Stimulated activated CD4-positive, alpha-beta T cell treated with anti-CD3 and anti-CD28 coated beads, Interleukin-15, amount 100 ng/mL, for 24 hours (primary cell): ENCODE measurements at regions not wholly inside any gene's neighbourhood (a gene's known extent, or its start where the extent isn't known, plus 50 kb on each side); places are given as distances from the start of the nearest gene placed in this dataset.
"Not testable (repeated sequence)": the region's sequence is repeated elsewhere in the genome, so short reads cannot be mapped to it uniquely, and the experiment has no call there.

Experiments
- DNase-seq: peaks from one replicate; pipeline ENCODE4 v3.0.0-alpha.2; 2020

DNA sequence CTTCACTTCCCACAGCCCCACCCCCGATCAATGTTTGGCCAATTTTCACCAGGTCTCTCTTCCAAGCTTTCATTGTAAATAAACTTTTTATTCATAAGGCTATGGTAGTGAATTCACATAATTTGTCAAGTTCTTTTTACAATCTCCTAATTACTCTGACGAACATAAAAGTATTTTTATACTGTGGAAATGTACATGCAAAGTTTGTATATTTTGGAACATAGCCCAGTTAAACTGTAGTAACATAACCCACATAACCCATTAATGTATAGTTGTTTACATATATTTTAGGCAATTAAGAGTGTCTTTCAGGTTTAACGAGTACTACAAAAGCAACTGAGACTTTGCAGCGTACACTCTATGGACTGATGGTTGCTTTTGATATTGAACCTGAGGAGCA is 228.3 kb upstream of the ERBB4 start:
- no peak for DNase-seq

DNA sequence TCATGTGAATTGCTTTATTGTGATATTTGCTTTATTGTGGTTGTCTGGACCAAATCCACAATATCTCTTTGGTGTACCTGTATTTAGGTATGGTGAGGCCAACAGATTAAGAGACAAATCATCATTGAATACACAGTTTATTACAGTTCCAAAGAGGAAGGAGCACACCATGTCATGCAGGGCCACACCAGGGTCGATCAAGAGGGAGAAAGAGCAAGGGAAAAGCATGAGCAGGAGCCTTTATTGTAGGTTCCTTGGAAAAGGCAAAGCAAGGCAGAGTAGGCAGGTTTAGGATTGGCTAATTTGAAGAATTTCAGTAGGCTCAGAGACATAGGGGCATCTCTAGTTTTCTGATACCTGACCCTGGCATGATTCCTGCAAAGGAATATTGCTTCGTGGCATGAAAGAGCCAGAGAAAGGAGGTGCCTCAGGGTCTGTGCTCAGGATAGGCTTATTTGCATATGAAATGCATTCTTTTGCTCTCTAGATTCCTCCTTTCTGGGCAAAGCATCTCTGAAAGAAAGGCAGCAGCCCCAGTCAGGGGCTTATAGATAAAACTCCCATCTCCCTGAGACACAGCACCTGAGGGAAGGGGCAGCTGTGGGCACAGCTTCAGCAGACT is 214.2 kb upstream of the ERBB4 start:
- no peak for DNase-seq

DNA sequence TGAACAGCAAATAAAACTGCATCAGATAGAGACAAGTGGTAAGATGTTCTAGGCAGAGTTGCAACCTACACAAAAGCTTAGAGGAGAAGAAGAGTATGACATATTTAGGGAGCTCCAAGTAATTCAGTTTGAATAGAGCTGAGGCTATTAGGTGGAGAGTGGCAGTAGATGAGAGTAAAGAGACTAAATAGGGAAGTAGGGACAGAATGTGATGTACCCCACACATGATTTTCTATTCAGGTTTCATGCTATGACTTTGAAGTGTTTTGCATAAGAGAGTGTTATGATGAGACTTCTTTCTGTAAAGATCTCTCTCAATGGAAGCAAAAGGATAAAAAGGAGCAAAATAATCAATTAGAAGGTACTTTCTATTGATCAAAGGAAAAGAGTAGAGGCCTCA is 206.8 kb upstream of the ERBB4 start:
- no peak for DNase-seq

DNA sequence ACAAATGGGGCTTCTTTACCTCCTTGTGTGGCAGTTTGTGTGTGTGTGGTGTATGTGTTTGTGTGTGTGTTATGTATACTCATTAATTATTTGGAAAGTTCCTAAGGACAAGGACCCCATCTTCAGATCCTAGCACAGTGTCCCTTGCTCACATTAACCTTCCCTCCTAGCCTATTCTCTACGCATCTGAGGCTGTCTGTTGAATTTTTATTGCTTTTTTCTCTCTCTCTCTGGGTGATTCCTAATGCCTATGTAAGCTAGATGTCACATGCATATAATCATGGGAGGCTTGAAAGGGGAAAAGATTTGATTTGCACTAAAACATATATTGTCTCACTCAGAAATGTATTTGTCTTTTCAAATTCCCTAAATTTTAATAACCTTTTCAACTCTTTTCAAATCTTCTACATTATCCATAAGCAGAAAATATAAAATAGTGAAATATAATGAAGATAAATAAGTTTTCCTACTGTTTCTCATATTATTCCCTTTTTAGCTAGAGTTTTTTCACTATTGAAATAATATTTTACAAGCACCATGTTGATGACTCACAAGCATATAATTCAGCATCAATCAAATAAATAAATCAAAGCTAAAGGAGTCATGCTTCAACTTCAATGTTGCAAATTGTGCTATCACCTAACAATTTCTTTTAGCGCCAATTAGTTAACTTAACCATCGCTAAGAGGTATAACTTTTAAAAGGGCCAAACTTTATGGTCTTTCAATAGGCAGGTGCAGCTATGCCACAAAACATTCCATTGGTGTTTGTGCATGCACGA is 199.0 kb upstream of the ERBB4 start:
- DNase-seq = no peak

DNA sequence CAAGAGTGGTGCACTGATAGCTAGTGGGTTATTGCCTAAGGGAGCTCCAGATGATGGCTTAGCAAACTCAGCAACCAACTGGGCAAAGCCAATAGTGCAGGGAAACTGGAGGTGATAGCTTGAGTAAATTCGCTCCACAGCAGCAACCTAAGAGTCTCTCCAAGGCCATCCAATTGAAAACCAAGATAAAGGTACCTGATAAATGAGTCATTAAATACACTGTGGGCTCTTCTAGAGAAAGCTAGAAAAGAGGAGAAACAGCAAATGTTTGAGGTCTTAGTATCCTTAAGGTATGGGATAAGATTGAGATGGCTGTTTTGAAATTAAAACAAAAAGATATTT is 197.8 kb upstream of the ERBB4 start:
- DNase-seq = no peak

DNA sequence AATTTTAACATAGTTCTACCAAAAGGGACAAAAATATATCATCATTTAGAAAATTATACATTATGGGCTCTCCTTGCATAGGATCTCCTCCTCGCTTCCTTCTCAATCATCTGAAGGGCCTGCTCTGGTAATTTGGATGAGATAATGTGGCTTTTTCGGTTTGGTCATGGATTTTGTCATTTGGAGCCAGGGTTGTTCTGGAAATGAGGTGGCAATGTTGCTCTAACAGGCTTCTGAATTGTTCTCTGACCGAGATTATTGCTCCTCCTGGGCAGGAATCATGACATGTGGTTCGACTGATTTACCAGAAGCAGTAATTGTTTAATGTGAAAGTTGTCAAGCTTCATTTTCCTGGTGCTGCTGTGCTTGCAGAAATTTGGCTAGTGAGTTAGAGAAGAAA is 194.7 kb upstream of the ERBB4 start:
- no peak for DNase-seq

DNA sequence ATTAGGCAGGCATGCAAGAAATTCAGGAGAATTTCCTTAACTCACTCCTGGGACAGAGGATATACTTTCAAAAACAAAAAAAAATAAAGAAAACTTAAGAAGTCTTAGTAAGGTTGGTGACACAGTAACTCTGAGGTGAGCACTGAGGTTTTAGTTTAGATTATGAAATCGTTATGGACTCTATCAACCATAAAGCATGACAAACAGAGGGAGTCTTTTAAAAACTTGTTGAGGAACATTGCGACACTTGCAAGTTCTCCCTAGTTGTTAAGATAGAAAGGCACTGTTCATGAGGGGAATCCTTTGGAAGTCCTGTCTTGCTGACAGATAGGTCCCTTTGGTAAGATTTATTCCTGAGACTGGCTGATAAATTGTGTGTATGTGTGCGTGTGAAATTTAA is 194.3 kb upstream of the ERBB4 start:
- no peak for DNase-seq

DNA sequence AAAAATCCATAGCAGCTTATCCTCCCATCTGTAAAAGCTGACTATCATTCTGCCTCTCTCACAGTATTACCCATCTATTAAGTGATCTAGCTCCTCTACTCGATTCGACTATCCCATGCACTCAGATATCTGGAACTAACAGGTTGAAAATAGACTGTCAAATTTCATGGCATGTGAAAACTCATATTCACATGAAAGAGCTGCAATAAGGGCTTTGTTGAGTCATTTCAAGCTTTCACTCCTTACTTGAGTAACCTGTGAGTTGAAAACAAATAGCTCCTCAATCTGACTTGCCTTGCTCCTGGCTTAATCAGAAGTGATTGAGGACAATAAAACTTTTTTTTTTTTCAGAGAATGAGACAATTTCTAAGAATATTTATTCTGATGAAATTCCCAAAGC is 192.4 kb upstream of the ERBB4 start:
- no peak for DNase-seq

DNA sequence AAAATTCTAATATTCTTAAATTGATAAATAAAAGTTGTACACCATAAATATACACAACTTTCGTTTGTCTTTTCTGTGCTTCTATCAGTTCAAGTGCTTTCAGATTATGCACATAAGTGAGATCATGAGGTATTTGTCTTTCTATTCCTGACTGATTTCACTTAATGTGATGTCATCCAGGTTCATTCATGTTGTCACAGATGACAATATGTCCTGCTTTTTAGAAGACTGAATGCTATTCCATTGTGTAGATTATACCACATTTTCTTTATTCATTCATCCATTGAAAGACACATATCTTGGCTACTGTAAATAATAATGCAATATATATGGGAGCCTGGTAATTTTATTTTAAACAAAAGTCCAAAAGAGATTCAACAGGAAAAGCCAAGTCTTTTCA is 190.1 kb upstream of the ERBB4 start:
- DNase-seq = no peak

DNA sequence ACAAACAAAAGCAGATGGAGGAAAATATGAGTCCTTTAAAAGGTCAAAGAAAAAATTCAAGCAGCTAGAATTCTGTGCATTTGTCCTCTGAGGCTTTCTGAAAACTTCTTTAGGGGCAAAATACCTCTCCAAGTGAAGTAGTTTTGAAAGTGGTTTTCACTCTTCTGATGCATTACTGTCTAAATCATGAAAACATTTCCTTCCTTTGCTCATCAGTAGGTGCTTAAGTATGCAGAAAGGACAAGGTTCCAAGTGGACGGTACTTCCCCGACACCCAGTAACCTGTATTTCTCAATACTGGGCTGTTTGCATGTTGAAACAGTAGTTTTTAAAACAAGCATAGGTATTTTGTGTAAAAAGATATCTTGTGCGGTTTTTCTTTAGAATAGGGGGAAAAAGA is 189.1 kb upstream of the ERBB4 start:
- no peak for DNase-seq

DNA sequence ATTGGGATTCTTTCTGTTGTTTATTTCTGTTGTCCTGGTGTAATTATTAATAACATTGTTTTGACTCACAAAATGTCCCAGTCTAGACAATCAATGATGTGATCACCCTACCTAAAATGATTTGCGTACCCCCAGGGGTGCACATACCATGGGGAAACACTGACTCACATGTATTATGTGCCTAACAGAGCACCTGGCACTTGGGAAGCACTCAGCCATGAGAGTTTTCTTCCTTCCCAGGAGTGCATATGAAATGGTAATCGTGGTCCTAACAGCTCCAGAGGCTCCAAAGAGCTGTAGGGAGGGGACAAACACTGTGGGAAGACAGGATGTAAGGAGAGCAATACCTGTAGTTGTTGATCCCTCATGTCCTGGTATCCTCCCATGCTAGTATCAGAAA is 187.8 kb upstream of the ERBB4 start:
- no peak for DNase-seq

DNA sequence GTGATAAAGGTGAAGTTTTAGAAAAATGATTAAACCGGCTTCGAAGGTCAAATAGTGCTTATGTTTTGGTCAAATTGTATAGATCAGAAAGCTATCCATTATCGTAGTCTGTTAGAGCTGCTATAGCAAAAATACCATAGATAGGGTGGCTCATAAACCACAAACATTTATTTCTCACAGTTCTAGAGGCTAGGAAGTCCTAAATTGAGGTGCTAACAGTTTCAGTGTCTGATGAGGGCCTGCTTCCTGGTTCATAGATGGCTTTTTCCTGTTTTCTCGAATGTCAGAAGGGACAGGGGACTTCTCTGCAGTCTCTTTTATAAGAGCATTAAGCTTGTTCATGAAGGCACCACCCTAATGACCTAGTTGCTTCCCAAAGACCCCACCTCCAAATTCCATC is 186.6 kb upstream of the ERBB4 start:
- no peak for DNase-seq

DNA sequence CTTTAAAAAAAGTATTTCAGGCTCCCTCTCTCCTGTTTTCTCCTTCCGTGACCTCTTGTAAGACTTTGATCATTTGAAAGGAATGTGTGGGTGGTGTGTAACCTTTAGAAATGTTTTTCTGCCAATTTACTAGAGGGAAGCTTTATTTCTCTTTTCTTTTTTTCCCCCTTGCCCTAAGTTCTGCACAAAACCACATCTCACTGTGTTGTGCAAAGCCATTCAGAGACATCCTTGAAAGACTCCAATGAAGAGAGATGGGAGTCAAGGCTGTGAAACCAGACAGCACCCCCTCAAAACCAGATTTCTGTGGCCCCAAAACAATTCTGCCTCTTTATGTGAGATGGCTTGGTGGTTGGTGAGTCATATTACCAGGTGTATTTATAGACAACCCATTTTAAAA is 184.6 kb upstream of the ERBB4 start:
- DNase-seq = no peak

DNA sequence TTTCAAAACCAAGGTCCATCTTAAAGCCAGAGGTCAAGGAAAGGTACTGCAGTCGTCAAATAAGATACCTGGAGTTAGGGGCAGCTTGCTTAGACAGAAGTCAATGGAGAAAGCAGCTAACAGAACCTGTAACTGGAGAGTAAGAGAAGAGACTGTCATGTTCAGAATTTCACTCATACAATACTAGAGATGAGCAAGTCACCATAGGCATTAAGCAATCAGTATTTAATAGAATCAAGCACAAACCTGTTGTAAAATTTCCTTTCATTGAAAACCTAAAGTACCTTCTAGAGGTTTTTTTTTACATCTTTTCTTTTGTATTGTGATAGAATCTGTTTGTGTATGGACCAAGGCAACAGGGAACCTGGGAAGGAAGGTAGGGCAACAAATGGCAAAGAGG is 183.4 kb upstream of the ERBB4 start:
- no peak for DNase-seq

DNA sequence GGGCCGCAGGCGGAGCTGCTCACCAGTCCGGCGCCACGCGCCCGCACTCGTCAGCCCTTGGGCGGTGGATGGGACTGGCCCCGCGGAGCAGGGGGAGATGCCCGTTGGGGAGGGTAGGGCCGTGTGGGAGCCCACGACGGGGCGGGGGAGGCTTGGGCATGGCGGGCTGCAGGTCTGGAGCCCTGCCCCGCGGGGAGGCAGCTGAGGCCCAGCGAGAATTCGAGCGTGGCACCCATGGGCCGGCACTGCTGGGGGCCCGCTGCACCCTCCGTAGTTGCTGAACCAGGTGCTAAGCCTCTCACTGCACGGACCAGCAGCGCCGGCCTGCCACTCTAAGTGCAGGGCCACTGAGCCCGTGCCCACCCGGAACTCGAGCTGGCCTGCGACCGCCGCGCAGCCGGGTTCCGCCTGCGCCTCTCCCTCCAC is 182.4 kb upstream of the ERBB4 start:
- no peak for DNase-seq

DNA sequence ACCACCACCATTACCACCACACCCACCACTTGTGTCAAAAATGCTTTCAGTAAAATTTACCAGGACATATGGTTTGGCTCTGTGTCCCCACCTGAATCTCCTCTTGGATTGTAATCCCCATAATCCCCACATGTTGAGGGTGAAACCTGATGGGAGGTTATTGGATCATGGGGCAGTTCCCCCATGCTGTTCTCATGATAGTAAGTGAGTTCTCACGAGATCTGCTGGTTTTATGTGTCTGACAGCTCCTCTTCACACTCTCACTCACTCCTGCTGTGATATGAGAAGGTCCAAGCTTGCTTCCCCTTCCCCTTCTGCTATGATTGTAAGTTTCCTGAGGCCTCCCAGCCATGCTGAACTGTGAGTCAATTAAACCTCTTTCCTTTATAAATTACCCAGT is 176.8 kb upstream of the ERBB4 start:
- not testable (repeated sequence) for DNase-seq

DNA sequence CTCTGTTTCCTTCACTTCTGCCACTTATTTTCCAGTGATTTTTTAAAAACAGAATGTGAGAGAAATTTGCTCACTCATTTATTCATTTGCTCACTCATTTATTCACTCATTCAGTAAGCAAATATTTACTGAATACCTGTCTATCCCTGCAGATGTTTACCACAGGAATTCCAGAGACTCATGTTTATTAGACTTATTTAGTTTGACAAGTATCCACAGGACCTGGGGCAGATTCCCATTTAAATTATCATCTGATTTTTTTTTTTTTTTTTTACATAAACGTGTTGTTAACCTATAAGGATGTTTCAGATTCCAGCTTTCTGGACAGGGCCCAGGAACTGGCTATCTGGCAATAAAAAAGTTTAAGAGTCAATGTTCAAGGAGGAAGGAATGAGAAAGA is 175.1 kb upstream of the ERBB4 start:
- no peak for DNase-seq

DNA sequence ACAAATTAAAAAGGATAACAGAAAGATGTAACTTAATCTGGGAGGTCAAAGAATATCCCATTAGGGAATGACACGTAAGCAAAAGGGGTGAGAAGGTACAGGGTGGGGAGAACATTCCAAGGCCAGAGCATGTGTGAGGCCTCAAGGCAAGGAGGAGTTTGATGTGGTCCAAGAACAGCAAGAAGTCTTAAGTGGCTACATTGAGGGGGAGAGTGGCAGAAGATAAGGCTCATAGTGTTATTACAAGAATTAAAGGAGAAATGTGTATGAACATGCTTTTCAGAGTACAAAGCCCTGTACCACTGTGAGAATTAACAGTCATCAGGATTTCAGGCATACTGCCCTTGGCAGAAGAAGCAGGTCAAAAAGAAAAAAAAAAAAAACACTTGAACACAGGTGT is 174.4 kb upstream of the ERBB4 start:
- DNase-seq = no peak

DNA sequence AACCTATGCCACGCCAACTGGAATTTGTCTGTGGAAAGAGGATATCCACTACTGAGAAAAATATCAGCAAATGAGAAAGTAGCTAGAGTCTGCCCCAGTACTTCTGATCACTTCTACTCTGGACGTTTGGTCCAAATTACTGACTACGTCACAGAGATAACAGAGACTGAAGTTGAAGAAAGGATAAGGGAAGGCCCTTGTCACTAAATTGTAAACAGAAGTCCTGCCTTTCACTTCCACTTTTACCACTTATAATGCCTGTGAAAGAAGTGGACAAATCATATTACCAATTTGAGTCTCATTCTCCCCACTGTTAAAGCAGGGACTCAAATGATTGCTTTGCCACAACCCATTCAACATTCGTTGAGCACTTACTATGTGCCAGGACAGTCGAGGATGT is 173.9 kb upstream of the ERBB4 start:
- no peak for DNase-seq

DNA sequence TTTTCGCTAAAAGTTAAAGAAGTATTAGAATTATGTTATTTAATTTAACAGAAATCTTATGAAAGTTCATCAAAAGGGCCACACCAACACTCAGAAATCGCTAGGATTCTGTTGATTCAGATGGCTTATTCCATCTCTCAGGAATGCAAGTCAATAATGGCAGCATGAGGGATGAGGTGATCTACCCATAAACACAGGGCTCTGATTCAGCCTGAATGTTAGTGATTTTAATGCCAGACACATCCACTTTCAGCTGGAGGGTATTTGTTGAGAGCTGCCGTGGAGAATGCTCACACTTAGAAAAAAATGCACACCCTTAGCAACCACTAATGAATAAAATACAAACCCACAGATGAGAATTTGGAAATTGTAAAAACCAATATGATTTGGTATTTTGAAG is 173.3 kb upstream of the ERBB4 start:
- no peak for DNase-seq

DNA sequence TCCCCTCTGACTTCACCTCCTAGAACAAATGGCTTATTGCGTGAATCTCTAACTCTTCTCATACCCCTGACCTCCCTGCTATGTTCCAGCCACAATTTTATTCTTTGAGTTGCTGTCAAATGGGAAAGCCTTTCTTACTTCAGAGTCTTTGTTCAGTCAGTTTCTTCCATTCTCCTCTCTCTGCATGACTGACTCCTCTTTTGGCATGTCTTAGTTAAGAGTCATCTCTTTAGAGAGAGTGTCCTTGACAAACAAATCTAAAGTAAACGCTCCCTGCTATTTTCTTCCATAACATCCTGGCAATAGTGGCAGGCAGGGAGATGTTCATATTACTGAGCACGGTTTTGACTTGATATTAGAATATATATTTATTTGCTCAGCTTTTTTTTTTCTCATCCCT is 170.7 kb upstream of the ERBB4 start:
- no peak for DNase-seq

DNA sequence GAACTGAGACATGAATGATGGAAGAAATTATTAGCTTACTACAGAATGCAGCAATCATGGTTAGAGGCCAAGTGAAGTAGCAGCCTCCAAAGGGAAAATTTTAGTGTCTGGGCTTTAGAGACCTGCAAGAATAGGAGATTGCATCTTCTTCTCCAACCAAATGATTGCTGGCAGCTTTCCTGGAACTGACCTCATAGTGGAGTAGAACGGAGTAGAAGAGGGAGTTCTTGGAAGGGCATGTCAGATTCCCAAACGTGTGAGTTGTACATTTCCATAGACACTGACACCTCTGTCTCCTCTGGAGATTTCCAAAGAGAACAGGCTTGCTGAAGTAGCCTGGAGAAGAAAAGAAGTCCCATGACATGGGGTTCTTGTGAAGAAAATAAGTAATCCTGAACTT is 169.8 kb upstream of the ERBB4 start:
- DNase-seq = no peak

DNA sequence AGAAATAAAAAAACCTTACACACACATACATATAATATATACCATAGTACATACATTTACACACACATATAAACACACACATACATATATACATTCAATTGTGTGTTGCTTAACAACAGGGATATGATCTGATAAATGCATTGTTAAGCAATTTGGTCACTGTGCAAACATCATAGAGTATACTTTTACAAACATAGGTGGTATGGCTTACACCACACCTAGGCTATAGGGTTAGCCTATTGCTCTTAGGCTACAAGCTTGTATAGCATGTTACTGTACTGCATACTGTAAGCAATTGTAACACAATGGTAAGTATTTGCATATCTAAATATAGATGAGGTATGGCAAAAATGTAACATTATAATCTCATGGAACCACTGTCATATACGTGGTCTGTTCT is 156.8 kb upstream of the ERBB4 start:
- no peak for DNase-seq

DNA sequence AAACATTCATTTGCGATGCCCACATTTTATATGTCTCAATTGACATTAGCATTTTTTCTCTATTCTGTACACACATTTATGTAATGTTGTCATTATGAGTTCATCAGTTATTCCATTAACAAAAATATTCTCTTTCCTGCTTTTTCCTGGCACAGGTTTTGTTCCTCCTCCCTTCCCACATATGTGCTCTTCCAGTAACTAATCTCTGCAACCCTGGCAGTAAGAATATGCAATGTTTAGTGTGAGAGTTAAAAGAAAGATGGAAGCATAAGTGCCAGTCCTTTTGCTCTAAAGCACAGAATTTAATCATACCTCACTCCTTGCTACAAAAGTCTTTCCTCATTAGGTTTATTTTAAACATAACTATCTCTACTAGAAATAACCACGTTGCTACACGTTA is 155.8 kb upstream of the ERBB4 start:
- no peak for DNase-seq

DNA sequence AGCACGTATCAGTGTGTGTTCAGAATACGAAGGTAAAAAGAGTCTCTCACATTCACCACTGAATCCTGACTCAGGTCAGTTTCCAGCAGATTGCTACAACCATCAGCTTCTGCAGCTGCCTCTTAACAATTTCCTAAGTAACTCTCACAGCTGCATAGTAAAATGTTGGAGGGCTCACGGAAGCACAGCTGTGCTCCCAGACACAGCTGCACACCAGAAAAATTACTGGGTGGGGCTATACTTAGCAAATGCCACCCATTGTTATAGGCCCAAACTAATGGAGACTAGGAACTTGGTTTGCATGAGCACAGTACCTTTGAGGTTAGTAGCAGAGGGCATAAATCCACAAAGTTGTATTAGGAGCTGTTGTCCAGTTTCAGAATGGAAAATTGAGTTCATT is 153.9 kb upstream of the ERBB4 start:
- no peak for DNase-seq
